HG02763 (cell line): ENCODE measurements at regions not wholly inside any gene's neighbourhood (a gene's known extent, or its start where the extent isn't known, plus 50 kb on each side); places are given as distances from the start of the nearest gene placed in this dataset.

Source experiments
- ATAC-seq: cut with Tn5 transposase; IDR thresholded peaks from one replicate; pipeline ENCODE4 v1.9.1; 2021; ENCODE audit warnings: mild to moderate bottlenecking, moderate library complexity; ENCODE audit not compliant: unreplicated experiment

GRCh38 chrX:7294483-7294882, 146.5 kb upstream of the PUDP start:
- no peak for ATAC-seq

GRCh38 chrX:7286168-7286837, 138.3 kb upstream of the PUDP start:
- no peak for ATAC-seq

DNA sequence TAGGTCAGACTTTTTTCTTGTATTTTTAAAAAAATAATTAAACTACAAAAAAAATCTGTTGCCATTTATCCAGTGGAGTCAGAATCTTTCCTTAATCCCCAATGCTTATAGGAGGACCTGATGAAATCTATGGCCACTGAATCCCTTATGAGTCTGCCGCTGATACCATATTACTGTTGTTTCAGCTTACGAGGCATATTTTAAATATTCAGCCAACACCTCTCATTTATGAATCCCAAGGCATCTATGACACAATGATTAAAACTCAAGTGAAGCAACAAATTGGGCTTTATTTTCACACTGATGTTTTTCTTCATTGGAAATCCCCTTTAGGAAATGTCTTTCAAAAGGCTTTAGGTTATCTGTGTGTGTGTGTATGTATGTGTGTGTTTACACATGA, 137.8 kb upstream of the PUDP start:
- no peak for ATAC-seq

- ATAC-seq: no peak
Observed at GRCh38 chrX:7283741-7284140, 135.8 kb upstream of the PUDP start.

- ATAC-seq: no peak
Observed at GRCh38 chrX:7280520-7280919, 132.6 kb upstream of the PUDP start.

- ATAC-seq: no peak
Observed at GRCh38 chrX:7272346-7272745, 124.4 kb upstream of the PUDP start.

DNA sequence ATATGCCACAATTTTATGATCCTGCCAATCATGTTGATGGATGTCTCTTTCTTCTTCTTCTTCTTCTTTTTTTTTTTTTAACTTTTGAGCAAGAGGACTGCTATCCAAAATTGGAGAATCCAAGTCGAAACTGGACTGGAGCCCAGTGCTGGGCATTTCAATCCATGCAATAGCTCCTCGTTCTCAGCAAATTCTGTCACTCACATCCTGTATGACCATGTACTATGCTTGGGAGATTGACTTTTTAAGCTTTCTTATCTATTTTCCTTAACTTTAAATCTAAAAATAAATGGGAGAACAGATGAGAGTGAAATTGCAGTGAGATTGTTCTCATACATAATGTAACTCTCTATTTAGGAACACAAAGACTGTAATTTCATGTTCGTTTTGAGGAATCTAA, 123.0 kb upstream of the PUDP start:
- no peak for ATAC-seq

- no peak for ATAC-seq
Observed at GRCh38 chrX:7269991-7270390, 122.0 kb upstream of the PUDP start.

DNA sequence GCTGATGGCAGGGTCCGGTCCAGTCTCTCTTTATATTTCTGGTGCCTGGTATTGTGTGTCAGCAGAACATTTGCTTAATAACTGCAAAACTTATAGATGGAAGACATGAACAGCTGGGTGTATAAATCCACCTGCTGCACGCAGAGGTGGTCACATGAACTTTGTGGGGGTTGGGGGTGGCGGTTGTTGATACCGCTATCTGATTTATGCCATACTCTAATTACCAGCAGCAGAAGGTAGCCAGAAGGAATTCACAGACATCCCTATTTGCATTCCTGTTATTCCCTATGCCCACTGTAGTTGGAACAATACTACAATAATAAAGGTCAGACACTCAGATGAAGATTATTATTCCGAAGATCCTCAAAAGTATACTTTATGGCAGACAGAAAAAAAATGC, 121.6 kb upstream of the PUDP start:
- ATAC-seq: no peak

- no peak for ATAC-seq
Observed at GRCh38 chrX:7266288-7266687, 118.3 kb upstream of the PUDP start.

GRCh38 chrX:7264399-7264798, 116.4 kb upstream of the PUDP start:
- peak; percentile 58 for ATAC-seq

DNA sequence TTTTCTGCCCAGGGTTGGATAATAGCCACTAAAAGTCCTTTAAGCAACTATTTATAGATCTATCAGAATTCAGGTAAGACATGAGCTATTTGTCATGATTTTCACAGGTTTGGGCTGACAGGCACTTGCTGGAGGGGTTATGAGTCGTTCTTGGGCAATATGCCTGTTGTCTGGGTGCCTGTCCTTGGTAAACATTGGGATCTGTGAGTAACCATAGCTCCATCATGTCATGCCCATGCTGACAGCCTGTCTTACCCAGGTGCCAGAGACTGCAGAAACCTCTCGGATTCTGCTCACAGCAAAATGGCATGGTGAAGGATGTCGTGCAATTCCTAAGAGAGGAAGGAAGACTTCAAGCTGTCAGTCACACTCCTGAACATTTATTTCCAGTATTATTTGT, 116.0 kb upstream of the PUDP start:
- no peak for ATAC-seq

DNA sequence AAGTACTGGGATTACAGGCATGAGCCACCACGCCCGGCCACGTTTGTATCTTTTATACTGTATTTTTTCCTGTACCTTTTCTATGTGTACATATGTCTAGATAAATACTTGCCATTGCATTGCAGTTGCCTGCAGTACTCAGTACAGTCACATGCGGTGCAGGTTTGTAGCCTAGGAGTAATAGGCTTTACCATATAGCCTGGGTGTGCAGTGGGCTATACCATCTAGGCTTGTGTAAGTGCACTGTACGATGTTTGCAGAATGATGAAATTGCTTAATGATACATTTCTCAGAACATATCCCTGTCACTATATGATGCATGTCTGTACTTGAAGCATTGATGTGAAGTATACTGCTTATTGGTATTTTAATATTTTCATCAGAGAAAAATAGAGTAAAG, 115.4 kb upstream of the PUDP start:
- no peak for ATAC-seq

GRCh38 chrX:7262551-7262950, 114.6 kb upstream of the PUDP start:
- no peak for ATAC-seq

DNA sequence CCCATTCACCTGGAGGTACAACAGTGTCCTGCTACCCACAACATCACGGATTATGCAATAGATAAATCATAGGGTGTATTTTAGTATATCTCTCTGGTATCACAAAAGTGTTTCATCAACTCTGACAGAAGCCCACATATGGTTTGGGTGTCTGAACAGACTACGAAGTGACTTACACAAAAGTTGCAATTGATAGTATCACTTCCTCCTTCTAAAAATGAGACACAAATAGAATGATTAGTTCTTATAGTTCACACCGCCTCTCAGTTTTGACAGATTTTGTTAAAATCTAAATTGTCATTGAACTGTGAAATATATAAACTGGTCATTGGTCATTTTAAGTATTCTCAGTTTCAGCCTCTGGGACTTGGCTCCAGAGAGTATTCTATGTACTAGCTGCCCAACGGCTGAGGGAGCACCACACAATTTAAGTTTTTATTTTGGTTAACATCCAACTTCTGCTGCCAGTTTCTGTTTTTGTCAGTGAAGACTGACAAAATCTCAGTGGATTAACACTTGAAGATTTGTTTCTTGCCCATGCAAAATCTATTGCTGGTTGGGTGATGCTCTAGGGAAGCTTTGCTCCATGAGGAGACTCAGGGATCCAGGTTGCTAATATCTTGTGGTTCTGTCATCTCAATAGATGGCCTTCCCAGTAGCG, 113.8 kb upstream of the PUDP start:
- peak; percentile 88 for ATAC-seq

DNA sequence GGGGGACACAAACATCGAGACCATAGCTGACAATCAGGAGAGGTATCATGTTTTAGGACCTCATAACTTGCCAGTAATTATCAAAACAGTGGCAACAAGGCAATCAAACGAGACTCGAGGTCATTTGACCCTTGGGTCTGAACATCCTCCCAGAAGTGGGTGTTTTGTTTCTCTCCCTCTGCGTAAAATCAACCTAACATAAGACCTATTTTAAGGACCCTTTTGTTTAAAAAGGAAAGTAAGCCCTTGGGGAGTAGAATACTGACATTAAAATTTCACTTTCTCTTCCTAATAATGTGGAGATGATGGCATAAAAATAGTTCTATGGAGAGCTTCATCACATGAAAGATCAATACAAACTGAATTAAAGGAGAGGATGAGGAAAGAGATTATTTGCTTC, 106.2 kb upstream of the PUDP start:
- no peak for ATAC-seq

DNA sequence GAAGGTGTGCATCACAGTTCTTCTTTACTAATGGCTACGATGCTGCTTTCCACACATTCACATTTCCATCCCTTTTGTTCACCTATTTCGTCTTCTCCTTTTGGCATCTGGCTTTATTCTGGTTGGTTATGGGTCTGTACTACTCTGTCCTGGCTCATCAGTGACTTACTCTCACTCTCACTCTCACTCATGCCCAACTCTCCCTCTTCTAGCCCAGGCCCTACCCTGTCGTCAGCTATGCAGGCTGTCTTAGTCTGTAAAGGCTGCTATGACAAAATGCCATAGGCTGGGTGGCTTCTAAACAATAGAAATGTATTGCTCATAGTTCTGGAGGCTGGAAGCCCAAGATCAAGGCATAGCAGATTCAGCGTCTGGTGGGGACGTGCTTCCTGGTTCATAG, 105.6 kb upstream of the PUDP start:
- no peak for ATAC-seq

GRCh38 chrX:7252013-7252610, 104.2 kb upstream of the PUDP start:
- peak; percentile 63 for ATAC-seq

GRCh38 chrX:7247346-7247745, 99.4 kb upstream of the PUDP start:
- no peak for ATAC-seq

DNA sequence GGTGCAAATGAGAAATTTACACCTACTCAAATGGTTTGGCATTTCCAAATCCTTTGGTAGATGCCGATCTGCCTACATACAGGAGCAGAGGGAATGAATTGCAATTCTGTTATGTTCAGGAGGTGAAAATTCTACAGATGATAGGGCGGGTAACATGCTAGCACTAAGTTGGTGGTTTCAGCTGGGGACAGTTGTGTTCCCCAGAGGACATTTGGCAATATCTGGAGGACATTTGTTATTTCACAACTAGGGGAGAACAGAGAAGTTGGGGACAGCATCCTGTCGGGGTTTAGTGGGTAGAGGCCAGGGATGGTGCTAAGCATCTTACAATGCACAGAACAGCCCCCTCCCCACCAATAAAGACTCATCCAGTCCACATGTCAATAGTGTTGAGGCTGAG, 96.5 kb upstream of the PUDP start:
- no peak for ATAC-seq

DNA sequence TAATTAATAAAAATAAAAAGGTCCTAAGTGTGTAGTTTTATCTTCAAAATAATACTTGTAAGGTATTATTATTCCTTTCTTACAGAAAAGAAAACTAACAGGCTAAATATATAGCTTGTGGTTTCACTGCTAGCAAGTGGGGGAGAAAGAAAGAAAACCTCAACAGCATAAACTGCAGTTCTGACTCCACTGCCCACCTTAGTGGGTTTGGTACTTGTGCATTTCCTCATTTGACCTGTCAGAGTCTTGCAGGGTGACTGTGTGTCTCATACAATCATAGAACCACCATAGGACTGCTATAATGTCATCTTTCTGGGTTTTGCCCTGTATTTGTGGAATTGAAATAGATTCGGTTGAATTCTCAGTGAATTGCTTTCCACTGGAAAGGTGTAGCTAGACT, 94.7 kb upstream of the PUDP start:
- ATAC-seq: peak; percentile 97

GRCh38 chrX:7240929-7241328, 93.0 kb upstream of the PUDP start:
- ATAC-seq: no peak

DNA sequence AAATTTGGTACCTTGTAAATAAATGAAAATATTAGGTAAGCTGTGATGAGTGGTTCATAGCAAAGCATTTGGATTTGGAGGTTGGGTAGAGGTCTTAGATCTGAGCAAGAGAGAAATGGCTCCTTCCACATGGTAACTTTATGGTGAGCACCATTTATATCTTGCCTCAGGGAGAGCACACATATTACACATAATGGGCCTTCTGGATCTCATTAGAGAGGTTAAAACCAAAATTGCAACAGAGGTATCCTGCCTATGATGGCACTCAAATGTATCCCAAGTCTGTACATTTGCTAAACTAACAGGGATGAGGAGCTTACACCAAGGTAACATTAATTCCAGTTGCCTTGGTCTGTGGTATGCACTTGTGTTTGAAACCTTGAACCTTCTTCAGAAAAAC, 87.1 kb upstream of the PUDP start:
- ATAC-seq: no peak
